Cardiac muscle cell (in vitro differentiated cells and primary cell): ENCODE measurements at regions not wholly inside any gene's neighbourhood (a gene's known extent, or its start where the extent isn't known, plus 50 kb on each side); places are given as distances from the start of the nearest gene placed in this dataset.

Experiments used
- DNase-seq, 2 donors: peaks; one replicate each; pipeline versions ENCODE4 v3.0.0 to v3.0.0-alpha.2; 2010 to 2017; ENCODE audit warnings: low read depth in 1 of 2, low spot score in 1 of 2
- H3K27ac ChIP-seq: fragments of 200-600 bp; sonication (generic); 2 replicates; pipeline ENCODE4 v1.5.1; 2016
- H3K27me3 ChIP-seq: fragments of 200-600 bp; sonication (generic); 2 replicates; pipeline ENCODE4 v1.6.0; 2016; ENCODE audit warnings: control low read depth
- H3K36me3 ChIP-seq: fragments of 200-600 bp; sonication (generic); 2 replicates; pipeline ENCODE4 v1.5.1; 2016; ENCODE audit warnings: control low read depth
- H3K4me1 ChIP-seq: fragments of 200-600 bp; sonication (generic); 2 replicates; pipeline ENCODE4 v1.8.1; 2017; ENCODE audit warnings: low read depth, mild to moderate bottlenecking, mixed run types
- H3K4me3 ChIP-seq: fragments of 200-600 bp; sonication (generic); 2 replicates; pipeline ENCODE4 v1.5.1; 2016; ENCODE audit warnings: mild to moderate bottlenecking
- H3K9me3 ChIP-seq: fragments of 200-600 bp; sonication (generic); 2 replicates; pipeline ENCODE4 v1.5.1; 2017; ENCODE audit warnings: low read depth, mild to moderate bottlenecking, control low read depth
- CTCF ChIP-seq: IDR thresholded peaks from 2 replicates; pipeline ENCODE4 v1.5.1; 2012; ENCODE audit warnings: low read depth, mild to moderate bottlenecking, low read length

- H3K27ac ChIP-seq, result no peak overlapping the region
- peaks cover 8% of the 10 kb centered on the region for H3K4me1 ChIP-seq
- H3K36me3 ChIP-seq, result no peaks in the 10 kb centered on the region
- peaks cover 3% of the 10 kb centered on the region for H3K9me3 ChIP-seq
- peaks cover 21% of the 10 kb centered on the region for H3K27me3 ChIP-seq
- peak in 1 of 2 donors; percentile 43 for DNase-seq
- no peak for TF ChIP-seq CTCF
- H3K4me3 ChIP-seq, result no peak overlapping the region
Observed at GRCh38 chr17:13785981-13786598, 184.4 kb upstream of the HS3ST3A1 start.

- no peak for TF ChIP-seq CTCF
- no peak for DNase-seq
- Histone ChIP-seq H3K4me1 (peaks cover 13% of the 10 kb centered on the region), H3K4me3 (no peak overlapping the region), H3K27me3 (peaks cover 21% of the 10 kb centered on the region), H3K27ac (no peak overlapping the region), H3K36me3 (no peaks in the 10 kb centered on the region), H3K9me3 (no peaks in the 10 kb centered on the region)
Observed at GRCh38 chr17:13787636-13788035, 185.9 kb upstream of the HS3ST3A1 start.

- no peaks in the 10 kb centered on the region for H3K9me3 ChIP-seq
- H3K27ac ChIP-seq, result no peak overlapping the region
- H3K27me3 ChIP-seq, result peaks cover 21% of the 10 kb centered on the region
- no peak for TF ChIP-seq CTCF
- peaks cover 15% of the 10 kb centered on the region for H3K4me1 ChIP-seq
- no peaks in the 10 kb centered on the region for H3K36me3 ChIP-seq
- peak in 1 of 2 donors; percentile 83 for DNase-seq
- H3K4me3 ChIP-seq, result no peak overlapping the region
Observed at GRCh38 chr17:13788385-13788784, 186.7 kb upstream of the HS3ST3A1 start.

- TF ChIP-seq CTCF, result no peak
- no peak overlapping the region for H3K4me3 ChIP-seq
- no peak overlapping the region for H3K27ac ChIP-seq
- H3K9me3 ChIP-seq, result no peaks in the 10 kb centered on the region
- peak in 1 of 2 donors; percentile 33 for DNase-seq
- peaks cover 13% of the 10 kb centered on the region for H3K4me1 ChIP-seq
- H3K36me3 ChIP-seq, result no peaks in the 10 kb centered on the region
- H3K27me3 ChIP-seq, result peaks cover 13% of the 10 kb centered on the region
Observed at GRCh38 chr17:13792314-13792713, 190.6 kb upstream of the HS3ST3A1 start.

- Histone ChIP-seq H3K4me1 (peaks cover 7% of the 10 kb centered on the region), H3K9me3 (no peaks in the 10 kb centered on the region), H3K4me3 (no peak overlapping the region), H3K27me3 (peaks cover 13% of the 10 kb centered on the region), H3K36me3 (no peaks in the 10 kb centered on the region), H3K27ac (no peak overlapping the region)
- no peak for TF ChIP-seq CTCF
- DNase-seq, result no peak
Observed at GRCh38 chr17:13793951-13794350, 192.2 kb upstream of the HS3ST3A1 start.
